Prostate gland (tissue), 2 donors: ENCODE measurements at regions not wholly inside any gene's neighbourhood (a gene's known extent, or its start where the extent isn't known, plus 50 kb on each side); places are given as distances from the start of the nearest gene placed in this dataset.

Experiments
- CTCF ChIP-seq, 4 experiments: fragments of 200-600 bp in 2 of 4; fragments of 450-650 bp in 2 of 4; sonication (generic) in 2 of 4; IDR thresholded peaks; 1 replicate in 3 of 4; 2 replicates in 1 of 4; pipeline ENCODE4 v1.5.1; 2016 to 2019; ENCODE audit warnings: antibody characterized with exemption in 4 of 4, mild to moderate bottlenecking in 2 of 4, moderate library complexity in 2 of 4
- POLR2A ChIP-seq: fragments of 450-650 bp; IDR thresholded peaks from one replicate; pipeline ENCODE4 v1.6.1; 2016; ENCODE audit warnings: antibody characterized with exemption, mild to moderate bottlenecking
- POLR2AphosphoS5 ChIP-seq: sonication (generic); formaldehyde crosslinking; IDR thresholded peaks from one replicate; pipeline ENCODE4 v1.6.1; 2017; ENCODE audit warnings: antibody characterized with exemption

GRCh38 chr6:92759178-92759577 is 660.2 kb downstream of the EPHA7 start:
- TF ChIP-seq CTCF (IDR thresholded peaks at IDR 0.05) (no peak), POLR2AphosphoS5 (no peak), POLR2A (no peak)
